Upper lobe of left lung (tissue), 4 donors: ENCODE measurements at regions not wholly inside any gene's neighbourhood (a gene's known extent, or its start where the extent isn't known, plus 50 kb on each side); places are given as distances from the start of the nearest gene placed in this dataset.

Source experiments
- CTCF ChIP-seq, 6 experiments: fragments of 450-650 bp in 4 of 6; fragments of 200-600 bp in 2 of 6; sonication (generic) in 2 of 6; IDR thresholded peaks; one replicate each; pipeline ENCODE4 v1.5.1; 2016 to 2019; ENCODE audit warnings: antibody characterized with exemption in 6 of 6
- EP300 ChIP-seq, 4 donors: sonication (generic); formaldehyde crosslinking; IDR thresholded peaks; one replicate each; pipeline ENCODE4 v1.5.1; 2017; ENCODE audit warnings: antibody characterized with exemption in 4 of 4, control low read depth in 2 of 4
- POLR2A ChIP-seq, 4 donors: fragments of 450-650 bp; IDR thresholded peaks; one replicate each; pipeline ENCODE4 v1.5.1; 2016 to 2017; ENCODE audit warnings: antibody characterized with exemption in 4 of 4, mild to moderate bottlenecking in 2 of 4
- POLR2AphosphoS5 ChIP-seq, 2 donors: sonication (generic); formaldehyde crosslinking; IDR thresholded peaks; one replicate each; pipeline ENCODE4 v1.5.1; 2017; ENCODE audit warnings: antibody characterized with exemption in 2 of 2

DNA sequence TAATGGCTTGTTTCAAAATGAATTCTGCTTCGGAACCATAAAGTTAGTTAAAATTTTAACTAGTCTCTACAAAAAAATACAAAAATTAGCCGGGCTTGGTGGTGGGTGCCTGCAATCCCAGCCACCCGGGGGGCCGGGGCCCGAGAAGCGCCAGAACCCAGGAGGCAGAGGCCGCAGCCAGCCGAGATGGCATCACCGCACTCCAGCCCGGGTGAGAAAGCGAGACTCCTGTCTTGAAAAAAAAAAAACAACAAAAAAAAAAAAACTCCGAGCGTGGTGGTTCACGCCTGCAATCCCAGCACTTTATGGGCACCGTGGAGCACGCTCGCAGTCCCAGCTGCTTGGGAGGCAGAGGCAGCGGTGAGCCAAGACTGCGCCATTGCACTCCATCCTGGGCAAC is 781.4 kb downstream of the BRINP3 start:
- TF ChIP-seq CTCF (IDR thresholded peaks at IDR 0.05): no peak
- TF ChIP-seq POLR2AphosphoS5 (IDR thresholded peaks at IDR 0.05): no peak
- TF ChIP-seq POLR2A (IDR thresholded peaks at IDR 0.05): no peak
- TF ChIP-seq EP300 (IDR thresholded peaks at IDR 0.05): no peak
